ENCODE measurements at regions not wholly inside any gene's neighbourhood (a gene's known extent, or its start where the extent isn't known, plus 50 kb on each side); places are given as distances from the start of the nearest gene placed in this dataset.
"Not testable (repeated sequence)": the region's sequence is repeated elsewhere in the genome, so short reads cannot be mapped to it uniquely, and the experiment has no call there.

DNA sequence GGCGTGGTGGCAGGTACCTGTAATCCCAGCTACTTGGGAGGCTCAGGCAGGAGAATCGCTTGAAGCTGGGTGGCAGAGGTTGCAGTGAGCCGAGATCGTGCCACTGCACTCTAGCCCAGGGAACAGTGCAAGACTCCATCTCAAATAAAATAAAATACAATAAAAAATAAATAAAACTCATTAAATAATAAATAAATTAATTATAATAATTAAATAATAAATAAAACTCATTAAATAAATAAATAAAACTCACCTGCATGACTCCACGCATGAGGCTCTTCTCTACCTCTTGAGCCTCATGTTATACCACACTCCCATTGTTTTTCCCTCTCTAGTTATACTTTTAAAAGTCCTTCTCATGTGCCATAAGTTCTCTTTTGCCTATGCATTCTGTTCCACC lies 995.4 kb downstream of the MAT2B start:
- no peak for DNase-seq (ENCODE audit: extremely low spot score, insufficient read length, low read depth)
- no peak for FAIRE-seq

DNA sequence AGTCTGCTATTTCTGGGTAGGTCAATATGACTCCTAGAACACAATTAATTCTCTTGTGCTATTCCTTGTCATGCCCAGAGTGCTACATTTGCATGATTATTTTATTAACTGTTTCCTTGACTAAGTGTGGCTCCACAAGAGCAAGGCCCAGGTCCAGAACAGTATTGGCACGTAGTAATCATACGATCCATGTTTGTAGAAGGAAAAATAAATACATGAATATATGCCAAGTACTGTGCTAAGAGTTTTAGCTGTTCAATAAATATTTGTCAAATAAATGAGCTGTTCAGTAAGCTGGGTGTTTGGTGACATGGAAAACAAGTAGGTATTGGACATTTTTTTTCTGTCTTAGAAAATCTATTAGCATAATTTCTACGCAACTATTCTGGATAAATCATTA lies 995.9 kb downstream of the MAT2B start:
- DNase-seq (ENCODE audit: extremely low spot score, insufficient read length, low read depth) (no peak), FAIRE-seq (no peak)

DNA sequence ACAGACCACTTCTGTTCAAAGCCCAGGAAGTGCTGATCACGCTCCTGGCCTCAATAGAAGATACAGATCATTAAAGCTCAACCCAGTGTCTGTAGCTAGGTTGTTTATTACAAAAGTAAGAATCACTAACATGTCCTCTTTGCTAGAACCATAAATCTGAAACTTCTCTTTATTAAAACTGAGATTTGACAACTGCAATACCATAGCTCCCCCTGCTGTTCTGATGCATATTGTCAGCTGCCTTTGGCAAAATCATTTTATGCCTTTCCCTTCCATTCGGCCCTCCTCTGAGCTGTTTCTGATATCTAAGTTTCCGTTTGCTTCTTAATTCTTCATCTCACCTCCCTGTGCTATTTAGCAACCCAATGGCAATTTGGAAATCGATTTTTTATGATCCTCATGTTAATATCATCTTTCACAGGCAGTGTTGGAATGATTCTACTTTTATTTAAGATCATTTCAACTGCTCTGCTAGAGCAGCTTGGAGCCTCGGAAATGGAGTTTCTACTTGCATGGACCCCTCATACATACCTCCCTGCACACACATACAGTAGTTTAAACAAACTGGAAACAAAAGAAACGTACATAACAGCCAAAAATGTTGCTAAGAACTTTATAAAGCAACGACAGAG lies 998.8 kb downstream of the MAT2B start:
- FAIRE-seq (peak; percentile 67), DNase-seq (ENCODE audit: extremely low spot score, insufficient read length, low read depth) (no peak)

DNA sequence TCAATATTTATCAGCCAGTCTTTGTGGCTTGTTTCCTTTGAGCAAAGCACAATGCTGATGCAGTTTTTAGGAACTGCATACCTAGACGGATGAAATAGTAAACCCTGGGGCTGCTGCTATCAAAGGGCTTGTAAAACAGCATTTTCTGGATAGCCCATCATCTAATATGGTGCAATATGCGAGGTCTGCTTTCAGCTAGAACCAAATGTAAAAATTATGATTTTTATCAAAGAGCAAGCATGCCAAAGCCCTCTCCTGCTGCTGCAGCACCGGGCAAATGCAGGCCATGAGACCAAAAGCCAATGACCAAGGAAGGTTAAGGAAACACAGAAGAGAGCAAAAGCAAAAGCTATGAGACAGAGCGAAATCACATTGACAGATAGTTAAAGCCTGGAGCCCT lies 1000.4 kb downstream of the MAT2B start:
- DNase-seq (ENCODE audit: extremely low spot score, insufficient read length, low read depth) (no peak), FAIRE-seq (no peak)

DNA sequence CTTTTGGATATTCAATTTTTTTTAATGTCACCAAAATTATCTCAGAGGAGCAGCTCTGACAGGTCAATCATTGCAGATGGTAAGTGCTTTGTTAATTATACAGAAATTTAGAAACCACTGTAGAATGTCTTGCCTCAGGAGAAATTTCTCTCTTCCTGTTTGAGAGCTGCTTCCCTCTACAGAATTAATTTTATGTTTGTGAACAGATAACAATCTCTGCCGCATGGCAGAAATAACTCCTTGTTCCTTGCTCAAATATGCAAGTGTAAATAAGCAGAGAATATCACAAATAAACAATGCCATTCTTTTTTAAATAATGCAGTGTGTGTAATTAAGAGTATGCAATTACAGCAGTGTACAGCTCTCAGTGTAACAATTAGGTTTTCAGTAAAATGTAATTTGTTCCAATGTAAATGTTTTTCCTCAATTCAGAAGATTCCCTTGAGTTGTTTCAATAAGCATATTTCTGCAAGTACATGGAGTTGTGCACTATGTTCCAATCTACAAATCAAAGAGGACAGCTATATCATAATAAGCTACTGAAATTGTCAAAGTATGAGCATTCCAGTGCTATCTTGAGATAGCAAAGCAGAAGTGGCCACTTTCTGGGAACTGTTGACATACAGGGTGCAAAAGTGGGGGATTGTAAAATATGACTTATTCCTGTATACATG lies 1012.8 kb downstream of the MAT2B start:
- FAIRE-seq (no peak), DNase-seq (ENCODE audit: extremely low spot score, insufficient read length, low read depth) (no peak)

DNA sequence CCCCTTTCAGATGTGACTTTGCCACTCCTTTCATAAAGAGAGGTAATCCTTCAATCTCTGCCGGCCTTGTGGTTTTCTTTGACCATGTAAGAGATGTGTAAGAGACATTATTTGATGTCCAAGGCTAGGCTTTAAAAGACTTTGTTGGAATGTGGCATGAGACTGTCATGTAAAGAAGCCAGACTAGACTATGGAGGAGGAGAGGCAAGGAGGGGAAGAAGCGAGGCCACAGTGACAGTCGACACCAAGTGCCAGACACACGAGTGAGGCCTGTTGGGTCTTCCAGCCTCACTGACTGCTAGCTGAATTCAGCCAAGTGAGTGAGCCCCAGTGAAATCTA lies 1013.3 kb downstream of the MAT2B start:
- DNase-seq (ENCODE audit: extremely low spot score, insufficient read length, low read depth) = no peak
- no peak for FAIRE-seq

DNA sequence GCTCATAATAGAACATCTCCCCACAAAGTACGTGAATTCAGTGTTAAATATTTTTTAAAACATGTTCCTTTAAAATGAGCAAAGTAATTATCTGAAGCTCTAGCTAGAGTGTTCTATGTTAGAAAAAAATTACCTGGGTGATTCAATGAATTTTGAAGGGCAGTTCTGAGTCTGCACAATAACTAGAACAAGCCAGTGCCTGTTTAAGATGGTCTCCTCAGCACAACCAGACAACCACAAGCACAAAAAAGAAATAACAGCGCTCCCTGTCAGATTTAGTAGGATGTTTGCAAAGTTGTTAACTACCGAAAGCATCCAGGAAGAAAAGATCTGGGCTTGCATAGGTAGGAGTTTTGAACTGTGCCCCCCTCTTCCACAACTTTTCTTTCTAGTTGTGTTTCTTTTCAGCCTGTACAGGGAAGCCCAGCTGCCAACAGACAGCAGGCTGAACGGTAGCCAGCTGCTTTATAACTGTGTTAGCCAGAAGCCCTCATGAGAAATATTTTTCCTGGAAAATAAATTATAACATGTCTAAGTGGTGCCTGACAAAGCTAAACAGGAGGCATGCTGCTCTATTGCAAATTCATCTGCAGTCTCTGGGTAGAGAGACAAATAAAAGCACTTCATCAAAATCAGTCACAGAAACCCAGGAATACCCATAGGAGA lies 1026.9 kb downstream of the MAT2B start:
- no peak for FAIRE-seq

DNA sequence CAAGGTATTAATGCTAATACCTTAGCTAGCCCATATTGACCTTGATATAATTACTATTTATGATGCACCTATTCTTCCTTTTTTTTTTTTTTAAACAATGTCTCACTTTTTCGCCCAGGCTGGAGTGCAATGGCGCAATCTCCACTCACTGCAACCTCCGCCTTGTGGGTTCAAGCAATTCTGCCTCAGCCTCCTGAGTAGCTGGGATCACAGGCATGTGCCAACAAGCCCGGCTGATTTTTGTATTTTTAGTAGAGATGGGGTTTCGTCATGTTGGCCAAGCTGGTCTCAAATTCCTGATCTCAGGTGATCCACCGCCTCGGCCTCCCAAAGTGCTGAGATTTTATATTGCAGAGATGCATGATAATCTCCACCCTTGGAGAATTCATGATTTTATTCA lies 1028.0 kb downstream of the MAT2B start:
- not testable (repeated sequence) for DNase-seq (ENCODE audit: extremely low spot score, insufficient read length, low read depth)

More for the DNA sequence above, 1026.9 kb downstream of the MAT2B start:
- DNase-seq (ENCODE audit: extremely low spot score, insufficient read length, low read depth) = no peak

DNA sequence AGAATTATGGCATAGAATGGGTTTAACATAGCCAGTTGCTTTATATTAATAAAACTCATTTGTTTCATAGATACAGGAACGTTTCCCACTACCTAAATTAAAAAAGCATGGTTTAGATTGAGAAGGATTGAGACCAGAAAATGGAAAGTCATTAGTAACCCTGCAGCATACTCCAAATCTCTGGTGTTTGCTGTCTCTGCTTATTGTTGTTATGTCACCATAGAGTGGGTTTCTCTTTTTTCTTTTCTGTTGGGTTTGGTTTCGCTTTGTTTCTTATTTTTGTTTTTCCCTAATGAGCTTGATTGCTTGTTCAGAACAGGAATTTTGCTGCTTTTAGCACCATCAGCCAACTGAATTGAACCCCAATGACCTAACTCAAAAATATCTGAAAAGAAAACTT lies 1034.8 kb downstream of the MAT2B start:
- DNase-seq (ENCODE audit: extremely low spot score, insufficient read length, low read depth) = no peak
- no peak for FAIRE-seq

More for the DNA sequence above, 1028.0 kb downstream of the MAT2B start:
- not testable (repeated sequence) for FAIRE-seq

DNA sequence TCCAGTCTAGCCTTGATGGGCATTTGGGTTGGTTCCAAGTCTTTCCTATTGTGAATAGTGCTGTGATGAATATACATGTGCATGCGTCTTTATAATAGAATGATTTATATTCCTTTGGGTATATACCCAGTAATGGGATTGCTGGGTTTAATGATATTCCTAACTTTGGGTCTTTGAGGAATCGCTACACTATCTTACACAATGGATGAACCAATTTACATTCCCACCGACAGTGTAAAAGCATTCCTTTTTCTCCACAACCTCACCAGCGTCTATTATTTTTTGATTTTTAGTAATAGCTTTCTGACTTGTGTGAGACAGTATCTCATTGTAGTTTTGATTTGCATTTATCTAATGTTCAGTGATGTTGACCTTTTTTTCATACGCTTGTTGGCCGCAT lies 1040.1 kb downstream of the MAT2B start:
- DNase-seq (ENCODE audit: extremely low spot score, insufficient read length, low read depth) = no peak
- no peak for FAIRE-seq

DNA sequence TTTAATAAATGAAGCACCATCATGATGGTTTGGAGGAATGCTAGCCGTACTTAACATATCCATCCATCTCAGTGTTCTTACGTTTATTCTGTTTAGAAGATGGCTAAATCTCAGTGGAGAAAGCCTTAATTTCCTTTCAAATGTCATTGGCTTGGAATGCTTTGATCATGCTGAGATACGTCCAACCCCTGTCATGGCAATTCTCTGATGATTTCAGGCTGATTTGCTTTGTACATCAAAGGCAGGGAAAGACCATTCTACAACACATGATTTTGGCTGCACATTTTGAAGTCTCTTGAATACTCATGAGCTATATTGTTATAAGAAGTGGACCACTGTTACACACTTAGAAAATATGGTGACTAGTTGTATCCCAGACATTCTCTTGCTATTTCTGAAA lies 1048.4 kb downstream of the MAT2B start:
- DNase-seq (ENCODE audit: extremely low spot score, insufficient read length, low read depth) (no peak), FAIRE-seq (no peak)

DNA sequence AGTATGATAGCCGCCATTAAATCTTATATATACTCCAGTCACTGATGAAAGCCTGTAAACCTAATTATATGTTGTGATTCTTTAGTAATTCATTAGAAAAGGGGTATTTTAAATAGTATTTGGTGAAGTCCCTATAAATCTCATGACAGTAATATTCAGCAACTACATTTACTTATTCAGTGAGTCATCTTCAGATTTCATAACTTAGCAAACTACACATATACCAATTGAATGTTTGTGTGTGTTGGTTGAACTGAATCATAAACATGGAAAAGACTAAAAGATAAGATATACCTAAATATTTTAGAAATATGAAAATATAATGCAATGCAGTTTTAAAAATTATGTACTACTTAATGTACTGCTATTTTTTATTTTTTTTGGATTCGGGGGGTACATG lies 1050.4 kb downstream of the MAT2B start:
- FAIRE-seq (no peak), DNase-seq (ENCODE audit: extremely low spot score, insufficient read length, low read depth) (no peak)

DNA sequence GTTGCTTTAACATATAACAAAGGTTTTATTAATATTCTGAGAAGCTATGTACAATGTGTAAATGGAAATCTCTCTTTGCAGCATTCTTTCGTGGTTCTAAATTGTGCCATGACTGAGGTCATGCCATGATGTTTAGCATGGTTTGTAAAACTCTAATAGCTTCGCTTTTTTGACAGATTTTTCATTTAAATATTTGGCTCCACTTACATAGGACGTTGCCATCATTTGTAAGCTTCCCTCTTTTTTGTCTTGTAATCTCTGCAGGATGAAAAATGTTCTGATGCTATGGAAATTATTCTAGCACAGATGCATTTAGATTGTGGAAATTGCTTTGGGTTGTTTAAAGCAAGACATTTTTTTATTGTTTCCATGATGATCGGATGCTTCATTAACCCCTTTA lies 1054.8 kb downstream of the MAT2B start:
- DNase-seq (ENCODE audit: extremely low spot score, insufficient read length, low read depth) = no peak
- FAIRE-seq = no peak

DNA sequence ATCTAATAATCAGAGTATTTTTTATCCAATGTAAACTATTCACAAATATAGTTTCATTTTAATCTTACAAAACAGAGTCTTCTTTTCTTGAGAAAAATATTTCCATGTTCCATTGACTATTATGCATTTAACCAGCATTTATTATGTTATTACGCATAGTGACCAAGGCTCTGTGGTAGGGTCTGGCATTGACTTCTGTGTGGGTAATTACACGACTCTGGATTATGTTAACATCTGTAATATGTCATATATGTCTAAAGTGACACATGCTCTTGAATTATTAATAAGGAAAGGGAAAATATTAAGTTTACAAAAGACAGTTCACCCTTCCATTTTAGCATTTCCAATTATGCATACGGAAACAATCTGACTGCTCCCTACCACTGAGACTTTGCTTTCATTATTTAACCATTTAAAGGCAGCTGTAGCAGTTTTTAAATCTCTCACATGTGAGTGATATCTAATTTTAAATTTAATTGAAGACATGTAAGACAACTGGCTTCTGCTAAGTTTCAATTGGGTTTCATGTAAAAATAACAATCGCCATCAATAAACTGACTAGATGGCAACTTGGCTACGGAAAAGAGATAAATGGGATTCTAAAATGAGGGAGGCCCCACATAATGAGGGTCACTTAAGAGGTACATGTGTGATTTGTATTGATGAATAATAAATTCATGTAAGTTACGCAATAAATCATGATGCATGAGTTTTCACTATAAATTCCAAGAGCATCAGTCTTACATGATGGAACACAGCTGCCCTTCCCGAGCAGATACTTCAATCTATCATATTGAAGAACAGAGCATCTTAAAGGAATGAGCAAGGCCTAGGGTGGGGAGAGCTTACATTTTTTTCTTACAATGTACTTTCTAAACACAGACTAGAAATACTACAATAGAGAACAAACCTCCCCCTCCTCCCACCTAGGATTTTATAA lies 1056.8 kb downstream of the MAT2B start:
- FAIRE-seq = no peak
- no peak for DNase-seq (ENCODE audit: extremely low spot score, insufficient read length, low read depth)

DNA sequence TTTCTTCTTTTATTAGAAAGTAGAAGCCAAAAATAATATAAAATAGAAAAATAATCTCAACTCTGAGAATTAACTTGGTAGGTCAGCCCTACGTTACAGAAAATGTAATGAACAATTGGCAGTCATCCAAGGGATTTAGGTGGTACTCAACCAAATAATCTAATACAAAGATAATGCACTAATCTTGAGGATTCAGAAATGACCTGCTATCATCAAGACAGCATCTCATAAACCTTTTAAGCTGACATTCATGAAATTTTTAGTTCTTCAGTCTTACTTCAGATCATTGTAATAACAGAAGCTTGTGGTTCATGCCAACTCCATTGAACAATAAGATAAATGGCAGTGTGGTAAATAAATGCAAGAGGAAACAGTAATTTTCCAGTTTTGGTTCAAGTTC lies 1058.0 kb downstream of the MAT2B start:
- DNase-seq (ENCODE audit: extremely low spot score, insufficient read length, low read depth) = no peak
- no peak for FAIRE-seq

DNA sequence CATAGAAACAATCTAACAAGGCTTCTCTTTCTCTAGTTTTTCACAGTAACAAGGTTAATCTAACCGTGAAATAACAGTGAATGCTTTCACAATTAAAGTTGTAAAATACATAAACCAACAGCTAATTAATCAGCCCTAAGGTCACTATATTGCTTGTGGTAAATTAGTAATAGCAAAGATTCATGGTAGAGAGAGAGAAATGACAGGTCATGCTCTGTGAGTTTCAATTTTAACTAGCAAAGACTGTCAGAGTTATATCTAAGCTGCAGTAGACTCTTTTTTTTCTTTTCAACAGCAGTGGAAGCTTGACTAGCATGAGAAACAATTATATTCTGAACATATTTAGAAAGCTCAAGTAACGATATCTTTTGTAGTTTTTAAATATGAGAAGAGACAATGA lies 1068.0 kb downstream of the MAT2B start:
- DNase-seq (ENCODE audit: extremely low spot score, insufficient read length, low read depth) = no peak
- FAIRE-seq = no peak

DNA sequence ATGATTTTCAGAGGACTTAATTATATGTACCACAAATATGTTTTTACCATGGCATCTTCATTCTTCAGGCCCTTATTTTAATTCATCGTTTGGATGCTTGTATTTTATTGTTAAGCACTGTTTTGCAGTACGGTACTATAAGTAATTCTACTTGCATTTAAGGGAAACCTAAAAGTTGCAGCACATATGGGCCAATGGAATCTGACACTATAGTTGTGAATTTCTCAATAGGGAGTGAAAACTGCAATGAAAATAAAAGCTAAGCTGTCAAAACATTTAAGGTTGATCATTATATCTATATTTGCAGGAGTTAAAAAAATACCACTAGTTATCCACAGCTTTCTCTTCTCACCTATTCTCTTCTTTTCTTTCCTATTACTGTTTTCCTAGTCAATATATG lies 1071.8 kb downstream of the MAT2B start:
- FAIRE-seq = no peak
- no peak for DNase-seq (ENCODE audit: extremely low spot score, insufficient read length, low read depth)

DNA sequence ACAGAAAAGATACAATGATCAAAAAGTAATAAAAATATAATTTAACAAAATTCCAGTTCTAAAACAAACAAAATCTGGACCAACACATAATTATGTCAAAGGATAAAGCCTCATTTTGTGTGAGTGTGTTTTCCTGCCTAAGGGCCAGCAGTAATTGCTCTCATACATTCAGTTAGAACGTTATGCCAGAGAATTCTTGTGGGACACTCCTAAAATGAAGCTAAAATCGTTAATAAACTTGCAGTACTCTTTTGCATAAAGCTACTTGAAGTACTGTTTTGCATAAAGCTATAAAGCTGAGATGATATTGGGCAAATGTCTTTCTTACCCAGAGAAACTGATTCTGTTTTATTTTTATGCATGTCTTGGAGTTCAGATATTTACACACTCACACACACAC lies 1072.3 kb downstream of the MAT2B start:
- FAIRE-seq = no peak
- no peak for DNase-seq (ENCODE audit: extremely low spot score, insufficient read length, low read depth)

DNA sequence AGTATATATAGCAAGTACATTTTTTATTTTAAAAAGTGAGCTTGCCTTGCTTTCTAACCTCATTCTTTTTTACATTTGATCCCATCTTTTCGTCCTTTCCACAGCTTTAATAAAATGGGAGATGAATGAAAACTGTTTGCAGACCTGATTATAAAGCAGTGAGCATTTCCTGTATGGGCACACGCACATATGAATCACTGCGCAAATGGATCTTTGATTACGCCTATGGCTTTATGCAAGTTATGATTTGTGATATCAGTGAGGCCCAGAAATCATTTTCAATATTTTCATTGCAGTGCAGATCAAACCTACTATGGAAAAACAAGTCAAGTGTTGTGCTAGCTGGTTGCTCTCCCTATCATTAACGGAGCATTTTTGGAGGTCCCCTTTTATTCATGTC lies 1073.0 kb downstream of the MAT2B start:
- DNase-seq (ENCODE audit: extremely low spot score, insufficient read length, low read depth) (no peak), FAIRE-seq (no peak)

DNA sequence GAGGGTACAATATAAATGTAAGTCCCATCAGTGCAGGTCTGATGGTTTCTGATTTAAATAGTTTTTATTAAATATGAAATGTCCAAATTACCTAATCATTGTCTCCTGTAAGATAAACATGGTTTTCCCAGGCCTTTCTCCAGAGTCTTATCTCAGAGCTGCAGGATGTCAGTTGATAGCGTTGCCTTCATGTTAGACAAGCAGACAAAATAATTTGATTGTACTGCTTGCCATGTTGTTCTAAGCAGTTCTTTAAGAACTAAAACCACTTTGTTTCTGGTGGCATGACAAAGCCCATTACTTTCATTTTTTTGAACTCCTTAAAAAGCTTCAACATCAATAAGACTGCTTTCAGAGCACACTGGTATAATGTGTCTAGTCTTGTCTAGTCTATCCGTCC lies 1073.5 kb downstream of the MAT2B start:
- DNase-seq (ENCODE audit: extremely low spot score, insufficient read length, low read depth) = no peak
- no peak for FAIRE-seq

DNA sequence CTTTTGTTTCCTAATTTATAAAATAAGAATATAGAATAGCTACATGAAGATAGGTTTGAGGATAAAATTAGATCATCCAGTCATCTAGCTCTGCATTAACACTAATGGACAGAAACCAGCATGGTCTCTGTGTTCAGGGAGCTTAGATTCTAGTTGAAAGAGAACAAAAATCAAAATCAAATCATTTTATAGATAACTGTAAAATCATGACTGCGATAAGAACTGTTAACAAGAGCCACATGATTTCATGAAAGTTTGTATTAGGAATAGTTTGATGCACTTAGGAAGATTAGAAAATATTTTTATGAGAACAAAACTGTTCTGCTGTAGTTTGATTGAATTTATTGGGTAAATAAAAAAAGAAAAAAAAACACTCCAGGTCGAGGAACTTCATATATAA lies 1074.7 kb downstream of the MAT2B start:
- DNase-seq (ENCODE audit: extremely low spot score, insufficient read length, low read depth) (no peak), FAIRE-seq (no peak)

Measured in GM18507 (cell line).